ENCODE measurements at regions not wholly inside any gene's neighbourhood (a gene's known extent, or its start where the extent isn't known, plus 50 kb on each side); places are given as distances from the start of the nearest gene placed in this dataset.

DNA sequence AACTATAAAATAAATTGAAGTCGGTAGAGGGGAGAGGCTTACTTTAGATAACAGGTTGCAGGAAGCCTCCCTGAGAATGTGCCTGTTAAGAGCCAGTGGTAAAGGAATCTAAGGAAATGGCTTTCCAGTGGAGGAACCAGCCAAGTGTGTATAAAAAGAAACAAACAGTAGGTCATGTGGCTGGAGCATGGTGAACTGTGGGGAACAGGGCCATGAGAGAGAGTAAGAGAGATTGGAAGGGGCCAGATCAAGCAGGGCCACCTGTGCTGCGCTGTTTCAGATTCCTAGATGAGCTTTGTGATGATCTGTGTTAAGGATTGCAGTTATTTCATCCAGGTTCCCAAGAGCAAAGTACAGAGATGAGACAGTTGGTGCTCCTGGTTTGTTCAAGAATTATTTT, 152.7 kb upstream of the SGCD start:
- H3K9me3 ChIP-seq: no peaks in the 10 kb centered on the region
- in situ Hi-C loops (cut with MboI; ENCODE audit: low sequenced_read_pairs): no loop called here
- H3K36me3 ChIP-seq (replicated peaks): no peaks in the 10 kb centered on the region
- H3K27me3 ChIP-seq (ENCODE audit: low read depth): peaks cover 6% of the 10 kb centered on the region; the same call in 1 of the 2 replicates
- H3K4me3 ChIP-seq: no peak overlapping the region
- no peaks in the 10 kb centered on the region for H3K4me1 ChIP-seq
- no peak for DNase-seq (ENCODE audit: low spot score in 2 of 2)

GRCh38 chr5:156178117-156178516, 148.8 kb upstream of the SGCD start:
- no peak for DNase-seq (ENCODE audit: low spot score in 2 of 2)
- in situ Hi-C loops (cut with MboI; ENCODE audit: low sequenced_read_pairs): no loop called here
- Histone ChIP-seq H3K27me3 (ENCODE audit: low read depth) (peaks cover 6% of the 10 kb centered on the region; the same call in 1 of the 2 replicates), H3K4me3 (no peak overlapping the region), H3K36me3 (replicated peaks) (no peaks in the 10 kb centered on the region), H3K4me1 (no peaks in the 10 kb centered on the region), H3K9me3 (no peaks in the 10 kb centered on the region)

- no peaks in the 10 kb centered on the region for H3K27me3 ChIP-seq (ENCODE audit: low read depth)
- no peak overlapping the region for H3K4me3 ChIP-seq
- no peaks in the 10 kb centered on the region for H3K9me3 ChIP-seq
- H3K36me3 ChIP-seq (replicated peaks): no peaks in the 10 kb centered on the region
- in situ Hi-C loops (cut with MboI; ENCODE audit: low sequenced_read_pairs): no loop called here
- H3K4me1 ChIP-seq: no peaks in the 10 kb centered on the region
- no peak for DNase-seq (ENCODE audit: low spot score in 2 of 2)
These were observed 145.3 kb upstream of the SGCD start for GRCh38 chr5:156181656-156182055.

- no peaks in the 10 kb centered on the region for H3K36me3 ChIP-seq (replicated peaks)
- in situ Hi-C loops (cut with MboI; ENCODE audit: low sequenced_read_pairs): no loop called here
- no peaks in the 10 kb centered on the region for H3K9me3 ChIP-seq
- no peaks in the 10 kb centered on the region for H3K27me3 ChIP-seq (ENCODE audit: low read depth)
- no peak for DNase-seq (ENCODE audit: low spot score in 2 of 2)
- no peak overlapping the region for H3K4me3 ChIP-seq
- no peaks in the 10 kb centered on the region for H3K4me1 ChIP-seq
These were observed 144.6 kb upstream of the SGCD start for GRCh38 chr5:156182174-156182967.

DNA sequence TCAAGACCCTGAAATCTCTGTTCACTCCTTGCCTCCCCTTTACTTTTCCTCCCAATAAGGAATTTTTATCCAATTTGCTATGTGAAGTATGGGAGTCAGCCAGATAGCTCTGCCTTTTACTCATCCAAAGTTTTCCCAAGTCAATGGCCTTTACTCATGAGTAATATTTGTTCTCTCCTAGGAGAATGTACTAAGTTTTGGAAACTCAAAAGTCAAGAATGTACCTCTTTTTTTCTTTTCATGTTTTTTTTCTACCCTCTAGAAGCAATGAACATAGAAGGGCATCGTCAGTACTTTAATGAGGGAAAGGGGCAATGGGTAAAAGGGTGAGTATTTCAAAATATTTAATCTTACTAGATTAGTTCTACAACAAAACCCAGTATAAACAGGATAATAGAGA, 140.2 kb upstream of the SGCD start:
- Histone ChIP-seq H3K9me3 (no peaks in the 10 kb centered on the region), H3K27me3 (ENCODE audit: low read depth) (no peaks in the 10 kb centered on the region), H3K36me3 (replicated peaks) (no peaks in the 10 kb centered on the region), H3K4me1 (no peaks in the 10 kb centered on the region), H3K4me3 (no peak overlapping the region)
- no peak for DNase-seq (ENCODE audit: low spot score in 2 of 2)
- in situ Hi-C loops (cut with MboI; ENCODE audit: low sequenced_read_pairs): no loop called here

GRCh38 chr5:156188016-156188415, 138.9 kb upstream of the SGCD start:
- no peaks in the 10 kb centered on the region for H3K9me3 ChIP-seq
- H3K36me3 ChIP-seq (replicated peaks): no peaks in the 10 kb centered on the region
- in situ Hi-C loops (cut with MboI; ENCODE audit: low sequenced_read_pairs): no loop called here
- no peak for DNase-seq (ENCODE audit: low spot score in 2 of 2)
- peaks cover 5% of the 10 kb centered on the region for H3K27me3 ChIP-seq (ENCODE audit: low read depth)
- no peak overlapping the region for H3K4me3 ChIP-seq
- H3K4me1 ChIP-seq: no peaks in the 10 kb centered on the region

- Histone ChIP-seq H3K27me3 (ENCODE audit: low read depth) (peaks cover 5% of the 10 kb centered on the region), H3K4me1 (no peaks in the 10 kb centered on the region), H3K36me3 (replicated peaks) (no peaks in the 10 kb centered on the region), H3K4me3 (no peak overlapping the region), H3K9me3 (no peaks in the 10 kb centered on the region)
- in situ Hi-C loops (cut with MboI; ENCODE audit: low sequenced_read_pairs): no loop called here
- no peak for DNase-seq (ENCODE audit: low spot score in 2 of 2)
These were observed 137.3 kb upstream of the SGCD start for GRCh38 chr5:156189628-156190027.

DNA sequence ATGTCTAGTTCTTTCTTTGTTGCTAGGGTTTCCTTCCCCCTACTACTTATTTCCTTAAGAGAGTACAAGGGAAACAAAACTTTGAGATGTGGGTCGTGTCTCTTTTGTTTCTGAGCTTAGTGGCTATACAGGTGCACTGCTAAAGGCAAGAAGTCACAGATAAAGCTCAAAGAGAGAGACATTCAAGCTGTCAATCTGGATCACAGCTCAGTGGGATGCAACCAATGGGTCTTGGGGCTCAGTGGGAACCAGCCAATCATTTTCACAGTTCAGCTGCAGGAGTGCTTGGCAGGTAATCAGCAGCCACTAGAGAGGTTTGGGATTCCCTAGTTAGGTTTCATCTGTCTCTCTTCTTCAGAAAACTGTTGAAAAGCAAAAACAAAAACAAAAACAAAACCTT, 135.4 kb upstream of the SGCD start:
- no peak overlapping the region for H3K4me3 ChIP-seq
- H3K36me3 ChIP-seq (replicated peaks): no peaks in the 10 kb centered on the region
- in situ Hi-C loops (cut with MboI; ENCODE audit: low sequenced_read_pairs): no loop called here
- no peaks in the 10 kb centered on the region for H3K9me3 ChIP-seq
- DNase-seq (ENCODE audit: low spot score in 2 of 2): no peak
- peaks cover 5% of the 10 kb centered on the region for H3K27me3 ChIP-seq (ENCODE audit: low read depth)
- no peaks in the 10 kb centered on the region for H3K4me1 ChIP-seq

- DNase-seq (ENCODE audit: low spot score in 2 of 2): no peak
- H3K36me3 ChIP-seq (replicated peaks): no peaks in the 10 kb centered on the region
- peaks cover 5% of the 10 kb centered on the region for H3K27me3 ChIP-seq (ENCODE audit: low read depth)
- no peak overlapping the region for H3K4me3 ChIP-seq
- no peaks in the 10 kb centered on the region for H3K4me1 ChIP-seq
- in situ Hi-C loops (cut with MboI; ENCODE audit: low sequenced_read_pairs): no loop called here
- no peaks in the 10 kb centered on the region for H3K9me3 ChIP-seq
These were observed 129.8 kb upstream of the SGCD start for GRCh38 chr5:156197042-156197635.

GRCh38 chr5:156199045-156199444, 127.9 kb upstream of the SGCD start:
- Histone ChIP-seq H3K4me1 (no peaks in the 10 kb centered on the region), H3K27me3 (ENCODE audit: low read depth) (no peaks in the 10 kb centered on the region; the same call in 1 of the 2 replicates), H3K9me3 (no peaks in the 10 kb centered on the region), H3K36me3 (replicated peaks) (no peaks in the 10 kb centered on the region), H3K4me3 (no peak overlapping the region)
- in situ Hi-C loops (cut with MboI; ENCODE audit: low sequenced_read_pairs): no loop called here
- DNase-seq (ENCODE audit: low spot score in 2 of 2): no peak

- H3K9me3 ChIP-seq: no peaks in the 10 kb centered on the region
- H3K27me3 ChIP-seq (ENCODE audit: low read depth): no peaks in the 10 kb centered on the region; the same call in 1 of the 2 replicates
- no peak overlapping the region for H3K4me3 ChIP-seq
- DNase-seq (ENCODE audit: low spot score in 2 of 2): no peak
- no peaks in the 10 kb centered on the region for H3K36me3 ChIP-seq (replicated peaks)
- H3K4me1 ChIP-seq: no peaks in the 10 kb centered on the region
- in situ Hi-C loops (cut with MboI; ENCODE audit: low sequenced_read_pairs): no loop called here
These were observed 125.8 kb upstream of the SGCD start for GRCh38 chr5:156200938-156201787.

- no peak for DNase-seq (ENCODE audit: low spot score in 2 of 2)
- in situ Hi-C loops (cut with MboI; ENCODE audit: low sequenced_read_pairs): no loop called here
- no peaks in the 10 kb centered on the region for H3K36me3 ChIP-seq (replicated peaks)
- H3K4me3 ChIP-seq: no peak overlapping the region
- H3K27me3 ChIP-seq (ENCODE audit: low read depth): no peaks in the 10 kb centered on the region; the same call in 1 of the 2 replicates
- H3K9me3 ChIP-seq: no peaks in the 10 kb centered on the region
- no peaks in the 10 kb centered on the region for H3K4me1 ChIP-seq
These were observed 125.1 kb upstream of the SGCD start for GRCh38 chr5:156201788-156202403.

GRCh38 chr5:156208271-156208670, 118.7 kb upstream of the SGCD start:
- peak in 1 of 2 experiments; percentile 10 for DNase-seq (ENCODE audit: low spot score in 2 of 2)
- Histone ChIP-seq H3K4me1 (no peaks in the 10 kb centered on the region), H3K4me3 (no peak overlapping the region), H3K36me3 (replicated peaks) (no peaks in the 10 kb centered on the region), H3K9me3 (no peaks in the 10 kb centered on the region), H3K27me3 (ENCODE audit: low read depth) (no peaks in the 10 kb centered on the region; the same call in 1 of the 2 replicates)
- in situ Hi-C loops (cut with MboI; ENCODE audit: low sequenced_read_pairs): no loop called here
